HG03342 (cell line): ENCODE measurements at regions not wholly inside any gene's neighbourhood (a gene's known extent, or its start where the extent isn't known, plus 50 kb on each side); places are given as distances from the start of the nearest gene placed in this dataset.
A peak's percentile ranks its signal among the peaks of the same experiment; 100 is the strongest.
"Not testable (repeated sequence)": the region's sequence is repeated elsewhere in the genome, so short reads cannot be mapped to it uniquely, and the experiment has no call there.

Experiments
- ATAC-seq: cut with Tn5 transposase; IDR thresholded peaks from one replicate; pipeline ENCODE4 v1.9.1; 2021; ENCODE audit warnings: mild to moderate bottlenecking, moderate library complexity; ENCODE audit not compliant: unreplicated experiment

GRCh38 chr10:23543691-23544380 lies 105.0 kb downstream of the OTUD1 start:
- no peak for ATAC-seq

GRCh38 chr10:23545866-23546265 lies 107.0 kb downstream of the OTUD1 start:
- ATAC-seq, result not testable (repeated sequence)

GRCh38 chr10:23556727-23557440 lies 118.0 kb downstream of the OTUD1 start:
- ATAC-seq, result no peak

- no peak for ATAC-seq
These were observed 118.9 kb downstream of the OTUD1 start for GRCh38 chr10:23557777-23558176.

GRCh38 chr10:23558361-23558799 lies 119.5 kb downstream of the OTUD1 start:
- no peak for ATAC-seq

- no peak for ATAC-seq
These were observed 130.1 kb downstream of the OTUD1 start for GRCh38 chr10:23568996-23569395.

- ATAC-seq, result no peak
These were observed 133.0 kb downstream of the OTUD1 start for GRCh38 chr10:23571884-23572283.

- no peak for ATAC-seq
These were observed 143.1 kb downstream of the OTUD1 start for GRCh38 chr10:23581906-23582450.

GRCh38 chr10:23584396-23584795 lies 145.5 kb downstream of the OTUD1 start:
- ATAC-seq, result no peak

GRCh38 chr10:23585186-23585585 lies 146.3 kb downstream of the OTUD1 start:
- no peak for ATAC-seq

- ATAC-seq, result no peak
These were observed 146.8 kb downstream of the OTUD1 start for GRCh38 chr10:23585666-23586065.

GRCh38 chr10:23595278-23595677 lies 156.4 kb downstream of the OTUD1 start:
- not testable (repeated sequence) for ATAC-seq

GRCh38 chr10:23604613-23605012 lies 165.7 kb downstream of the OTUD1 start:
- no peak for ATAC-seq

- no peak for ATAC-seq
These were observed 167.6 kb downstream of the OTUD1 start for GRCh38 chr10:23606456-23606855.

- no peak for ATAC-seq
These were observed 170.1 kb downstream of the OTUD1 start for GRCh38 chr10:23608926-23609325.

- ATAC-seq, result no peak
These were observed 171.9 kb downstream of the OTUD1 start for GRCh38 chr10:23610626-23611307.

- no peak for ATAC-seq
These were observed 172.6 kb downstream of the OTUD1 start for GRCh38 chr10:23611308-23612029.

- ATAC-seq, result peak; percentile 65
These were observed 175.0 kb downstream of the OTUD1 start for GRCh38 chr10:23613900-23614299.

- peak; percentile 23 for ATAC-seq
These were observed 175.6 kb downstream of the OTUD1 start for GRCh38 chr10:23614483-23614882.

- ATAC-seq, result no peak
These were observed 191.5 kb downstream of the OTUD1 start for GRCh38 chr10:23630376-23630775.

GRCh38 chr10:23630885-23631284 lies 192.0 kb downstream of the OTUD1 start:
- ATAC-seq, result no peak
